GM06990 (cell line): ENCODE measurements at regions not wholly inside any gene's neighbourhood (a gene's known extent, or its start where the extent isn't known, plus 50 kb on each side); places are given as distances from the start of the nearest gene placed in this dataset.

Source experiments
- DNase-seq: peaks from one replicate; pipeline ENCODE4 v3.0.0-alpha.2; 2011; ENCODE audit not compliant: insufficient read length; ENCODE audit errors: extremely low read depth
- H3K27me3 ChIP-seq: replicated peaks from 2 replicates; pipeline ENCODE4 v1.6.0; 2011; ENCODE audit warnings: low read length; ENCODE audit not compliant: control insufficient read depth, insufficient read depth
- H3K36me3 ChIP-seq: 2 replicates; pipeline ENCODE4 v1.5.1; 2011; ENCODE audit warnings: low read length; ENCODE audit not compliant: control insufficient read depth, insufficient read depth
- H3K4me3 ChIP-seq: replicated peaks from 2 replicates; pipeline ENCODE4 v1.5.1; 2011; ENCODE audit warnings: low read depth, mild to moderate bottlenecking, control low read depth, low read length
- TF ChIP-seq, protein P1 (sequence below): IDR thresholded peaks from 2 replicates; pipeline ENCODE4 v1.5.1; 2011; ENCODE audit warnings: low read length, control low read depth, mild to moderate bottlenecking, inconsistent platforms; ENCODE audit not compliant: insufficient read depth, poor library complexity, severe bottlenecking

DNA sequence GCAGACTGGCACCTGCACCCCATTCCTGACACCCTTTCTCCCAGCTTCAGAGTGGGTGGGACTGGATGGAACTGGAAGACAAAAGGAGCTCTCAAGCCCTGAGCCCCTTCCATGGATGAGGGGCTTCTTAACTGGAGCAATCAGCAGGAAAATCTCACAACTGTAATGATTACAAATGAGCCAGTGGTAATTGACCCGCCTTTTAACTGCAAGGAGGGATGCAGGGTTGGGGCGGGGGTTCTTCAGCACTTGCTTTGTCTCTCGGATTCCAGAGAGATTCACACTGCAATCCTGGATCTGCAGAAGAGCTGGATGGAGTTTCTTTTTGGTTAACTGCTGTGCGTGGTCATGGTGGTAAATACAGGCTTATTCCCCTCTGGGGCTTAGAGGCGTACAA is 160.1 kb upstream of the SHB start:
- TF ChIP-seq, protein P1, sequence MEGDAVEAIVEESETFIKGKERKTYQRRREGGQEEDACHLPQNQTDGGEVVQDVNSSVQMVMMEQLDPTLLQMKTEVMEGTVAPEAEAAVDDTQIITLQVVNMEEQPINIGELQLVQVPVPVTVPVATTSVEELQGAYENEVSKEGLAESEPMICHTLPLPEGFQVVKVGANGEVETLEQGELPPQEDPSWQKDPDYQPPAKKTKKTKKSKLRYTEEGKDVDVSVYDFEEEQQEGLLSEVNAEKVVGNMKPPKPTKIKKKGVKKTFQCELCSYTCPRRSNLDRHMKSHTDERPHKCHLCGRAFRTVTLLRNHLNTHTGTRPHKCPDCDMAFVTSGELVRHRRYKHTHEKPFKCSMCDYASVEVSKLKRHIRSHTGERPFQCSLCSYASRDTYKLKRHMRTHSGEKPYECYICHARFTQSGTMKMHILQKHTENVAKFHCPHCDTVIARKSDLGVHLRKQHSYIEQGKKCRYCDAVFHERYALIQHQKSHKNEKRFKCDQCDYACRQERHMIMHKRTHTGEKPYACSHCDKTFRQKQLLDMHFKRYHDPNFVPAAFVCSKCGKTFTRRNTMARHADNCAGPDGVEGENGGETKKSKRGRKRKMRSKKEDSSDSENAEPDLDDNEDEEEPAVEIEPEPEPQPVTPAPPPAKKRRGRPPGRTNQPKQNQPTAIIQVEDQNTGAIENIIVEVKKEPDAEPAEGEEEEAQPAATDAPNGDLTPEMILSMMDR, result no peak
- H3K27me3 ChIP-seq, result peaks cover 2% of the 10 kb centered on the region; the same call in 1 of the 2 replicates
- no peak overlapping the region for H3K4me3 ChIP-seq
- H3K36me3 ChIP-seq, result no peaks in the 10 kb centered on the region
- no peak for DNase-seq

DNA sequence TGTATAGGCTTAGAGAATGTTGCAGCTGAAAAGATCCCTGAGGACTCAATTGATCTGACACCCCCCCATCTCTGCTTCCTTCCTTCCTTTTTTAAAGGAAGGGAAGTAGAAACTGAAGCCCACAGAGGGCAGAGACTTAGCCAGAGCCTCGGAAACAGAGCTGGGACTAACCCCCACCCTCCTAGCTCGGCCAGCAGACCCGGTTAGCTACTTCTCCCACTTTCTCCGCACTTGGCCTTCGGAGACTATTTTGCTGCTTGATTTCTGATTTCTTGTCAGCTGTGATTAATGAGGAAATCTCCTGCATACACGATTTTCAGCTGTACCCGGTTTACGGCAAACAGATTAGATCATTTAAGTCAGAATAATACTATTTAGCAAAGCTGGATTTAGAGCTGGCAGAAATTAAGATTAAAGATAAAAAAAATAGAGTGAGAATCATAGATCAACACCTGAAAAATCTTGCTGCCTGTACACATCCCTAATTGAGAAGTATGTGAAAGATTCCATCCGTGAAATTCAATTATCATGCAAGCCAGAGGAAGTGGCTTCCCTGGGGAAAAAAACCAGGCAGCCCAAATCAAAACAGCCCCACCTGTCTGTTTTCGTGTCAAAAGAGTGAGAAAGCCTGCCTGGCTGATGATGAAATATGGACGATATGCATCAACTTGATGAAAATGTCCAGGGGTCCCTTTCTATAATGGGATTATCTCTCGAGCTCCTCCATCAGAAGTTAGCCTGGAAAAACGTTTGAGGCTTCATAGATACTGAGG is 159.5 kb upstream of the SHB start:
- TF ChIP-seq, protein P1, result no peak
- DNase-seq, result no peak
- Histone ChIP-seq H3K4me3 (no peak overlapping the region), H3K36me3 (no peaks in the 10 kb centered on the region), H3K27me3 (peaks cover 2% of the 10 kb centered on the region; the same call in 1 of the 2 replicates)

DNA sequence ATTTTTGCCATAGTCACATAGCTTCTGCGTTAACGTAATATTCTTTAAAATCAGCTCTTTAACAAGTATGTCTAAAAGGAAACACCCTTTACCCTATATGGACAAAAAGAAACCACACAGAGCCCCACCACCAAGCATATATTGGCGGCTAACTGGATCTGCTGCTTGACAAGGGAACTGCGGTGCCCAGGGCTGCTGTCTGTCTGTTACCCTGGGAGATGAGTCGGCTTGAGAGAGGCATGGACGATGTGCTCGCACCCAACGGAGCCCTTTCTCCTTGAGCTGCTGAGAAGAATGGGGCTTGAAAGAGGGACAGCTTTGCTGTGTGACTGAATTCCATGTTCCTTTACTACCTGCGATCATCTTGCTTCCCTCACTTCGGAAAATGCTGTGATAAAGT is 158.6 kb upstream of the SHB start:
- DNase-seq, result no peak
- H3K36me3 ChIP-seq, result no peaks in the 10 kb centered on the region
- TF ChIP-seq, protein P1, result no peak
- H3K4me3 ChIP-seq, result no peak overlapping the region
- no peaks in the 10 kb centered on the region; the same call in 1 of the 2 replicates for H3K27me3 ChIP-seq

DNA sequence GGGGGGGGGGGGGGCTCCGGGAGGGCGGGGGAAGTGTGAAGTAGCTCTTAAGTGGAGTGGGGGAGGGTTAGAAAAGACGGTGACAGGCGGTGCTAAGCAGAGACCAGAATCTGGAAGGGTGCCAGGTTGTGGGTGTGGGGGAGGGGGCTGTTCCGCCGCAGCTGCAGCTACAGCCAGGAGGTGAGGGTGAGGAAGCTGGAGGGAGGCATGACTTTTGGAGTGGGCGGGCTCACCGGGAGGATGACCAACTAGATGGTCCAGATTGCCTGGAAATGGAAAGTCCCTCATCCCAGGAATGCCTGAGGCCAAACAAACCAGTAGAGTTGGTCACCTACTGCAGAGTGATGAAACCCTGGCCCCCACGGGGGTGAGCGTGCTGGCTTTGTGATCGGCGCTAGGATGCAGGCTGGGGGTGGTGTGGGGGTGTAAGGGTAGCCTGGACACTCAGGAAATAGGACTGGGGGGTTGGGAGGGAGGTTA is 158.1 kb upstream of the SHB start:
- no peaks in the 10 kb centered on the region for H3K36me3 ChIP-seq
- TF ChIP-seq, protein P1, result no peak
- no peak overlapping the region for H3K4me3 ChIP-seq
- DNase-seq, result peak; percentile 80
- H3K27me3 ChIP-seq, result no peaks in the 10 kb centered on the region; the same call in 1 of the 2 replicates

DNA sequence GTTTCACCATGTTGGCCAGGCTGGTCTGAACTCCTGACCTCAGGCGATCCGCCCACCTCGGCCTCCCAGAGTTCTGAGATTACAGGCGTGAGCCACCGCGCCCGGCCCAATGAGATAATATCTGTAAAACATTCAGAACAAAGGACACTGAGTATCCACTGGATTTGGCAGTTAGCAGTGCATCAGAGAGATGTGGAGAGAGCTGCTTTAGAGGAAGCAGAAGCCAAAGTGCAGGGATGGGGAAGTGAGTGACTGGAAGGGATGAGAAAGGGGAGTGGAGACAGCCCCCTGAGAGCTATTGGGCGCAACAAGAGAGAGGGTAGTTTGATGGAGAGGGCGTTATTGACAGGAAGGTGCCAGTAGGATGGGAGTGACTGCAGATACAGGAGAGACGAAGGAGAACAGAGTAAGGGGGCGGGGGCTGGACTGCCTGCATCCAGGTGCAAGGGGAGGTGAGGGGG is 157.5 kb upstream of the SHB start:
- TF ChIP-seq, protein P1, result no peak
- Histone ChIP-seq H3K36me3 (no peaks in the 10 kb centered on the region), H3K4me3 (no peak overlapping the region), H3K27me3 (no peaks in the 10 kb centered on the region; the same call in 1 of the 2 replicates)
- DNase-seq, result no peak

DNA sequence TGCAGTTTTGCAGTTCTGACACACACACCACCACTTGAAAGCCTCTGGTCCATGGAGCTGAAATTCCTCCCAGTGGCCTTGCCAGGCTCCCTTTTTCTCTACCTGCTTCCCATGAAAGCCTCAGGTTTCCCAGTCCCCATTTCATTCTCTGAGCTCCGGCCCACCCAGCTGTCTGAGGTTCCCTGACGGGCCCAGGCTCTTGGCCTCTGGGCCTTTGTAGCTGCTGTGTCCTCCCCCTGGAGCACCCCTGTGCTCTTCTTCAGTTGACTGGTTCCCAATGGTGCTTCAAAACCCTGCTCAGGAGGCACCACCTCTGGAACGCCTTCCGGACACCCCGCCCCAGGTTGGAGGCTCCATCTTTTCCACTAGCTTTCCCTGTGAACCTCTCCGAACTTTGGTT is 155.9 kb upstream of the SHB start:
- Histone ChIP-seq H3K27me3 (no peaks in the 10 kb centered on the region; the same call in 1 of the 2 replicates), H3K4me3 (no peak overlapping the region), H3K36me3 (no peaks in the 10 kb centered on the region)
- TF ChIP-seq, protein P1, result no peak
- DNase-seq, result no peak
